ENCODE measurements at regions not wholly inside any gene's neighbourhood (a gene's known extent, or its start where the extent isn't known, plus 50 kb on each side); places are given as distances from the start of the nearest gene placed in this dataset.

DNA sequence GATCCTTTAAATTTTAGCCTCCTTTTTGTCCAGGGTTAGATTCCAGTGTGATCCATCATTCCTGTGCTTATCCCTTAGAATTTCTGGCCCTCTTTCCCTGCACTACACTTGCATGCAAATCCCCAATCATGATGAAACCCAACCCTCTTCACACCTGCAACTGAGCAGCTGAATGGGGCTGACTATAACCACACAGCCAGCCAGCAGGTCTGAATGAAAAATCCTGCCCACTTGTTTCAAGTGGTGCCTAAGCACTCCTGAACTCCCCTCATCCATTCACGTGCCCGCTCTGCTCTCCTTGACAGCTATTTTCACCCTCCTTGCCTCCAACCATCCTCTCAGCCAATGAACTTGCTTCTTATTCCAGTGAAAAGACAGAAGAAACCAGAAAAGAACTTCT, 80.5 kb upstream of the AFF3 start:
- no peak for DNase-seq (ENCODE audit: low spot score)

DNA sequence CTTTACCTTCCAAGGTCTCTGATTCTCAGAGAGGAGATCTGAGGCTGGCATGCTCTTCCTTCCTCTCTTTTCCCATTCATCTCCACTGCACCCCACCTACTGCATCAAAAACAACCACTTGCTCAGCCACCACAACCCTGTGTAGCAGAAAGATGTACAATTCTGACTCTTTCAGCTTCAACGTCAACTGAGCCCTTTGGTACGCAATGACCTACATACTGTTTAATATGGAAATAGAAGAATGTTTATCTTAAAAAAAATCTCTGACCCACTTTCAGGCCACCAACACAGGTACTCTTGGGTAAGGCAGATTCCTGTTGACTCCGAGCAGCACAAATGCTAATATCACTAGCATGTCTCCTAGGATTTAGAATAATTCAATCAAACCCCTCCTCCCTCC, 76.2 kb upstream of the AFF3 start:
- no peak for DNase-seq (ENCODE audit: low spot score)

DNA sequence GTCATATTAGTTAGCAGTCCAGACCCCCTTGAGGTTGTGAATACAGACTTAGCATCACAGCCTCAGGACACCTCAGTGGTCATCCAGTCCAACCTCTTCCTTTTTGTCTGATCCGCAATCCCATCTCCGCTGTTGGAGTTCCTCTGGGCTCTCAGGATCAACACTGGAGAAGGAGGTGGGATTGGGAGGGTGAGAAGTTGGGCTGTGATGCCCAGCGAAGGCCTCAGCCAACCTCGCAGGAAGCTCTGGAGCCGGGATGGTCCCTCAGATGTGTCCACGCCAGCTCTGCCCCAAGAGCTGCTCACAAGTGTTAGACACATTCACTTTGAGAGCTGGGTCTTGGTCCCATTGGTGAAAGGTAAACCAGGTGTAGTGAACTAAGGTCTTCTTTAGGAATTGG, 74.9 kb upstream of the AFF3 start:
- DNase-seq (ENCODE audit: low spot score): no peak

DNA sequence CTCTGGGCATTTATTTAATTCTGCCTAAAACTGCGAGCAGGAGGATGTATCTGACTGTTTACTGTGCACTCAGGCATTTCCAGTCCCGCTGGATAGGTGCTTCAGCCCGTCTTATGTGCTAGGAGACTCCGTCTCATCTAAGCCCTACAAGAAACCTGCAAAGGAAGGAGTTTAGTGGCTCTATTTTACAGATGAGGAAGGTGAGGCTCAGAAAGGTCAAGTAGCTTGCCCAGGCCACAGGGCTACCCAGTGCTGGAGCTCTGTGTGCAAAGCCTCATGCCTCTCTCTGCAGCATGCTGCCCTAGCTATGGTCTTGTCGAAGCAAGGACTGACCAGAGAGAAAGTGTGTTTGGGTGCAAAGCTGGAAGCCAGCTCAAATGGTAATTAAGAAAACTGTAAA, 73.6 kb upstream of the AFF3 start:
- DNase-seq (ENCODE audit: low spot score): no peak

DNA sequence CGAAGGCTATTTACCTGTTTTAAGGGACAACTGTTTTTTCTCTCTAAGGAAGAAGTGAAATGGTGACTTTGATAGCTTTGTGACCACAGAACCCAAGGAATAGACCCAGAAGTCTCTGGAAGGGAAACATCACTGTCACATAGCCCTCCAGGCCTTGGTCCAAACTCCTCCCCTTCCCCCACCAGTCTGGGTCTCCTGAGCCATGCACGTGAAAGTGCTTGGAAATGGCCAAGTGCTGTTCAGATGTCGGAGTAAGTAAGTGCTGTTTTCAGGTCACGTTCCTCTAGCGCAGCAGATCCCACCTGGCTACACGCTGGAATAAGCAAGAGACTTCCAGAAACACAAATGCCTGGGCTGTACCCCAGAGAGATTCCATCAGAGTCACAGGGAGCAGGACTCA, 73.0 kb upstream of the AFF3 start:
- DNase-seq (ENCODE audit: low spot score): no peak

DNA sequence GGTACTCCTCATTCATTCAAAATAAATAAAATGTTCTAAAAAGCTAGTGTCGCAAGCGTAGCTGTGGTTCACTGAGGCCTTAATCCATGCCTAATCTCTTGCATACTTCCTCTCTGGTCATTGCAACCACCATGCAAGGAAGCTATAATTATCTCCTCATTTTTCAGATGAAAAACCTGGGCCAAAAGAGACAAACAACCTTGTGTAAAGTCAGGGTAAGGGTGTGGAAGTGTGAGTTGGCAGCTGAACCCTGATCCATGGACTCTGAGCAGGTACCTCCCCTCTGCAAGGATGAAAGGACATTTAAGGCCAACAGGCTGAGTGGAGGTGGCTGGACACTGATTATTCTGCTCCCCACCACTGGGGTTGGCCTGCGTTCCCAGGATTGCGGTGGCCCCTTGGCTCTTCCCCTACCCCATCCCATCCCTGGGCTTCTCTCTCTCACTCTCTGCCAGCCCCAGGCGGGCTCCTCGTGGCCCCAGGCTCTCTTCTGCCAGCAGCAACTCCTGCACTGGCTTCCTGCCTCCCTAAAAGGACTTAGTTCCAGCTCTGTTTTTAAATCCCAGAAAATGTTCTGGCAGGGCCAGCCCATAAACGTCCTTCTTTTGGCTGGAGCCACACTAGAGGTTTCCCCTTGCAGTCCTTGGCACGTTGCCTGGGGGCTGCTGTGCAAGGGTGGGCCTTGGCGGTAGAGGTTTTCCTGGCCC, 72.0 kb upstream of the AFF3 start:
- DNase-seq (ENCODE audit: low spot score): peak; percentile 15

DNA sequence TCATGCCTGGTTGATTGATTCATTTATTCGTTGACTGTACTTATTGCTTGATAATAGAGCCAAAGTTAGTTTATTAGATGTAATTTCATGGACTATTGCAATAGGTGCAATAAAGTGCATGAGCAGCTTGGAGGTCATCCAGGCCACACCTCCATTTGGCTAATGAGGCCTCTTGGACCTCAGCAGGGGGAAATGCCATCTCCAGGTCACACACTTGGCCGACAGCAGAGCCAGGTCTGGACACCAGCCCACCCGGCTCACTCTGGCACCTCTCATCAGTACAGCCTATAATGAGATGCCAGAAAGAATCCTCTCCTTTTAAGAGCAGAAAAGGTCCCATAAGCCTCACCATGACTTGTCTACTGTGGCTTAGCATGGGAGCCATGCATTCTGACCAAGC, 71.2 kb upstream of the AFF3 start:
- DNase-seq (ENCODE audit: low spot score): no peak

DNA sequence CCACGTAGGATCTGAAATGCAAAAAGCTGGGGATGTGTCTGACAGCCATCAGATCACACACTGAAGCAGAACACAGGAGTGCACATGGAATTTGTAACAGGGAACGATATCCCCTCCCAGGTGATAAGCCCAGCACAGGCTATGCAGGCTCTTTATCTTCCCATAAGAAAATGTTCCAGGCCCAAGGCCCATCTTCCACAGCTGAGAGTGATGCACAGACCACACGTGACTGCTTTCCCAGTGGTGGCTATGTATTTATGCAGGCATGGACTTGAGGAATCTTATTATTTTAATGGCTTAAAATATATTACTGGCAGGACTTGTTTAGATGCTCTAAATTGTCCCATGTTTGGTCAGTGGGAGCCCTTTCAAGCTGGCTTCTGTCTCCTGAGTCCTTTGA, 70.5 kb upstream of the AFF3 start:
- no peak for DNase-seq (ENCODE audit: low spot score)

DNA sequence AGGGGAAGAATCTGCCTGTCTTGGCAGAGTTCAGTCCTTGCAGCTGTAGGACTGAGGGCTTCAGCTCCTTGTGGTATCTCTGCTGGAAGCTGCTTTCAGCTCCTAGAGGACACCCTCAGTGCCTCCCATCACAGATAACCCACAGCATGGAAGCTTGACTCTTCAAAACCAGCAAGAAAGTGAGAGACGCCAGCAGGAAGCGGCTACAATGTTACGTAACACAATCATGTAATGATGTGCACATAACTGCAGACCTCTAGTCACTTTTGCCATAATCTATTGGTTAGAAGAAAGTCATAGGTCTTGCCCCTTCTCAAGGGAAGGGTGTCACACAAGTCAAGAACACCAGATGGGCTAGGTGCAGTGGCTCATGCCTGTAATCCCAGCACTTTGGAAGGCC, 69.1 kb upstream of the AFF3 start:
- DNase-seq (ENCODE audit: low spot score): no peak

DNA sequence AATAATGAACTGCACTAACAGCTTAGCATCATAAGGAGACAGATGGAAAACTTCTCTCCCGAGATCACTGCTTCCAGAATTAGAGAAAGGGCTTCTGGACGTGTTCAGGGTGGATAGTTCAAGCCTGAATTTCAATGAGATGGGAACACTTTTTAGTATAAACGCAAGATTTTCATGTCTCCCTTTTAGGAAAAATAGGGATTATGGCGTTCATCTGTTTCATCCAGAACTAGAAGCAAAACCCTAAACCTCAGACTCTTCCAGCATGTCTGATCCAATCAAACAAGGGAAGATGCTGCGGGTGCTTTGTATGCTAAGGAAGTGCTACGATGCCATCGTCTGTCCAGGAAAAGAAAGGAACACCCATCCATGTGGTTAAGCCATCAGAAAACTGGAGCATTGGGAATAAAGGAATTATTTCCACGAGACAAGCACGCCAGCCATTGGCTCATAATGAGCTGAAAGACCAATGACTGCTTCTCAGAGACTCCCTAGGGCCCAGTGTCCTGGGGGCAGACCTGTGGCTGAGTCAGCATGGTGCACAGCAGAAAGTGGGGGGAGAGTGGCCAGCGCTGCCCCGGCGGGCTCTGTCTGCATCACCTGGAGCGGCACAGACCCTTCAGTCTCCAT, 65.9 kb upstream of the AFF3 start:
- peak; percentile 5 for DNase-seq (ENCODE audit: low spot score)

DNA sequence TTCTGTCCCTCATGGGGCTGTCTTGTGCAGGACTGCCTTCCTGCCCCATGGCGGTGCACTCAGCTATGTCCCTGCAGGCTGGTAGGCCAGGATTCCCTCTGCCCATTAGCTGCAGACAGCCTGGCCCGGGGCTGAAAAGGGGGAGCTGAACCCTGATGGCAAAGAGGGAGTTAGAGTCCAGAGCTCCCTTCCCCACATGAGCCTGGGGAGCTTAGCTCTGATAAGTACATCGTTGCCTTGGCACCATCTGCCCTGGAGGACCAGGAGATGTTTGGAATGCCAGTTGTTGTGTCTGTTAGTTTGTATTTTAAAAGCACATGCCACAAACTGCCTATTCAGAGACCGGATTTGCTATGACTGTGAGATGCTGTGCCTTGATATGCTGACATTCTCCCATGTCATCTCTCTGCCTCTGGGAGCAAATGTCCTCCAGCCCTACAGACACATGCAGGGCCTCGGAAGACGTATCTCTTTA, 65.1 kb upstream of the AFF3 start:
- DNase-seq (ENCODE audit: low spot score): no peak

DNA sequence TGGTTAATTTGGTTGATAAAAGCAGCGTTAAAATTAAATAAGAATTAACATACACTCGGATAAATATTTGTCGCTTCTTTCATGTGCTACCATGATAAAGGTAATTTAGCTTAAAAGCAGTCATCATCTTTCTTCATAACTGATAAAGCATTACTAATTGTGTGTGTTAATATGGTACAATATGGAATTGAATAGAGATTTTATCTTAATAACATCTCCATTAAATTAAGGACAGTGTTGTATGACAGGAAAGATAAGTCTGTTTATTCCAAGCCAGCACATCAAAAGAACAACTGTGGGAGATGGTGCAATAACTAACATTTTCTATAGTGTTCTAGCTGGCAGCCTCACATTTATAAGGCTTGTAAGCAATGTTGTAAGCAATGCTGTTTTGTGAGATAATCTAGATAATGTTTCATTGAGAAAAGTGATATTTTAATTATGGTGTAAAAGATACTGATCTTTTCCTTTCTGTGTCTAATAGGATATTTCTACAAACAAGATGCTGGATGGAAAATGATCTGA, 64.4 kb upstream of the AFF3 start:
- DNase-seq (ENCODE audit: low spot score): no peak

DNA sequence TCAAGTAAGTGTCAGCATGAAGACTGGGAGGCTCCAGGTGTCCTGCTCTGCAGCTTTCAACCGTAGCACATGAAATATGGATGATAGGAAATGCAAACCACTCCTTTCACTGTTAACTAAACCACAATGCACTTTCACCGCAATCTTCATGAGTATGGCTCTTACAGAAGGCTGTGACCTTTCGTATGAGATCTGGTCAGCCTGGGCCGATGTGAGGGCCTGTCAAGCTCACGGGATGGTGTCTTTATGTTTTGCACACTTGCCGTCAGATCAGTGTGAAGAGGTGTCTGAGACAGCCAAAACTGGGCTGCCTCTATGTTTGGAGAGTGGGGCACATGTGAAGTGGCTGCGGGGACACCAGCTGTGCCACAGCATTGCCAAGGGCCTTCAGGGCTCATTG, 62.8 kb upstream of the AFF3 start:
- no peak for DNase-seq (ENCODE audit: low spot score)

DNA sequence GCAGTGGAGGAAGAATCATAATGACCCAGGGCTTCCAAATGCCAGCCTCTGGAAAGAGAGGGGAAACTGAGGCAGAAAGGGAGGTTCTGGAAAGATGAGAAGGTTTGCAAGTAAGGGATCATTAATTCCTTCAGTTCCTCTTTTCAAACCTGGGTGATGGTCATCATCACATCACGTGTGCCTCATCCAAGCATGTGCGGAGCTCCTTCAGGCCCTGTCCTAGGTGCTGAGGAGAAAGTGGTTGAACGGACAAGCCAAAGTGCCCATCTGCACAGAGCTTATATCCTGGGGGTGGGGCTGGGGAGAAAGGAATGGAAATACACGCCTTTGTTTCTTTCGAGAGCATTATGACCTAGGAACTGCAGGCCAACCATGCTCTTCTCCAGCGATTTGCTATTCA, 60.2 kb upstream of the AFF3 start:
- no peak for DNase-seq (ENCODE audit: low spot score)

DNA sequence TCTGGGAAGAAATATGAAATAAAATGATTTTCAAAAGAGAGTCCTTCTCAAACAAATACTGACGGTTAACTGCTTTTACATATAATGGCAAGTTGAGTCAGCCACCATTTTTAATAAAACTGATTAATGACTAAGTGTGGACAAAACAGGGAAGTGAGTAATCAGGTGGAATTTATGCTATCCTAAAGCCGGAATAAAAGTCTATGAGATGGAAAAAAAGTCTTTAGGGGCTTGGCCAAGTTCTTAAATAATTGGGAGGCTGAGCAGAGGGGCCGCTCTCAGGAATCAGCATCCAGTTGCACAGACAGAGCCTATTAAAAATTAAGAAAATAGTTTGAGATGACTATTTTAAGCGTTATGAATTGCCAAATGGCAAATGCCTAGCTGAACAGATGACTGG, 58.6 kb upstream of the AFF3 start:
- no peak for DNase-seq (ENCODE audit: low spot score)

DNA sequence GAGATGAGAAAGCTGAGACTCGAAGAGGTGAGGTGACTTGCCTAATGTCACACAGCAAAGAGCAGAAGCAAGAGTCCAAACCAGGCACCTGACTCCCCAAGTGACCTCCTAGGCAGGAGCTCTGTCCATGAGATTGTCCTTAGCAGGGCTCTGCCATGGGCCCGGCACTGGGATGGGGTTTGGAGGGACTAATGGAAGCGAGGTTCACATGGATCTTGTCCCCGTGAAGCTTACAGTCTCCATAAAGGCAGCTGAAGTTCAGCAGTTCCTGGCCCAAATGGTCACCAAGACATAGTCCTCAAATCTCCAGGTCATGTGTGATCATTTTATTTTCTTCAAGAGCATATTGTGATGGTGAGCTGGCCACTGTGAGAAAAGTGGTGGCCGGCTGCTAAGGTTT, 57.0 kb upstream of the AFF3 start:
- no peak for DNase-seq (ENCODE audit: low spot score)

DNA sequence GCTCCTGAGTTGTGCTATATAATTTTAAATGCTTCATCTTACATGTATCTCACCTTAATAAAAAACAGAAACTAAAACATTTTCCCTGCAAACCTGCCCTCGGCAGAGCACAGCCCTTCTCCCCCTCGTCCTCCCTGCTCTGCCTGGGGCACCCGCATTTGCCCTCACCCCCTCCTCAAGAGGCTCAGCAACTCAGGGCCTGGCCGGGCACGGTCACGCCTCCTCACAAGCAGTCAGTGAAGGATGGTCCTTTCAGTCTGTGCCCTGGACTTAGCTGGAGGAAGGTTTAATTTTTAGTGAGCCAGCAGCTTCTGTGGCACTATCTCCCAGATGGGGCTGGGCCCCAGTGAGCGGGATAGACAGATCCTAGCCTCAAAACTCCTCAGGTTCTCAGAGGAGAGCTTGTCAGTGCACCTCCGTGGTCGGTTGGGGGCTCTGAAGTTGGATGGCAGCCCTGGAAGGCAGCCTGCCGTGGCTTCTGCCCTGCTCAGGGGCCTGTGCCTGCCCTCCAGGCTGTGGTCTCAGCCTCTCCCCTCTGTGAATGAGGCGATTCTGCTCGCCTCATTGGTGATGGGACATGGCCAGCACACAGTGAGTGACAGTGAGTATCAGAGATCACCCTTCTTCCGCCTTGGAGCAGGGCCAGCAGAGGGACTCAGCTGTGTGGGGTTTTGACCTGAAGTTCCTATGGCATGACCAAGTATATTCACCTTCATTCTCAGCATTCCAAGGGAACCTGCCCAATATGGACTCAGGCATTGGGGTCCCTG, 56.3 kb upstream of the AFF3 start:
- DNase-seq (ENCODE audit: low spot score): no peak

DNA sequence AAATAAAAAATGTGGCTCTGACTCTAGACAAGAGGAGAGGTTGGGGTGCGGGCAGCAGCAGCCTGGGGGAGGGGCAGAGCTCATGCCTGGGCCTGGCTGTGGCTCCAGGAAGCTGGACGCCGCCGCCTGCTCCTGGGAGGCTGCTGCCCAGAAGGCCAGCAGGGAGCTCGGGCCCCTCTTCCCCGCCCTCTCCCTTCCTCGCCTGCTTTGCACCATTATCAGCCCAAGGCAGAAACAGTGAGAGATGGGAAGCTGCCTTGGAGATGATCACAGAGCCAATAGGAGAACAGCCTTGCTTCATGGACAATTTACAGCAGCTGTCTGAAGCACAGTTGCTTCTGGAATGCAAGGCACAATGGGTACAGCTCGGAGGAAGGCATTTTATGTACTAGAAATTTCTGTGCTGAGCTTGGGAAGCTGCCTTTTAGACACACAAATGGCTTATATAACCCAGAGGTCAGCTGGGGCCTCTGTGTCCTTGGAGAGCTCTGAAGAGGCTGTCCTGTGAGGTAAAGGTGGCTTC, 55.3 kb upstream of the AFF3 start:
- DNase-seq (ENCODE audit: low spot score): peak; percentile 41

DNA sequence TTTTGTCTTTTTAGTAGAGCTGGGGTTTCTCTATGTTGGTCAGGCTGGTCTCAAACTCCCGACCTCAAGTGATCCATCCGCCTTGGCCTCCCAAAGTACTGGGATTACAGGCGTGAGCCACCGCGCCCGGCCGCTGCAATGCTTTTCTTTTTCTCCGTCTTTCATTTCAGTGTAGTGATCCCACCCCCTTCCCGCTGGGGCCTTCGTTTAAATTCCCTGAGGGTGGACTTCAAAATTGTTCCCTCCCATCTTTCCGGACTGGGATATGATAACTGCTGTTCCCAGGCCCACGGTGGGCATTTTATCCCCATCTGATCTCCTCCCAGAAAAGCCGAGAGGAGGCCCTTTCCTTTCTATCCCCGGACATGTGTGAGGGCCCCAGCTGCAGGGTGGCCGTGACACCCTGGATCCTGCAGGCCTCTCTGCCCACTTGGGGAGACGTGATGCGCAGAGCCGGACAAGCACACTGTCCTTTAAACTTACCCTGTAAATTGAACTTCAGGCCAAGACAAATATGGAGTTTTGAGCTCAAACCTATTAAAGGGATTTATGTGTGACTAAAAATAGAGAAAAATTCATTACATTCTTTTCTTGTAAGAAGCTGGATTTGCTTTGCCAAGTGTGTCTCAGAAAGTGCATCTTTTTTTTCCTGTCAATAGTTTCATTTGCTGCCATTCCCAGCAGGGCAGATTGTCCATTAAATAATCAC, 54.5 kb upstream of the AFF3 start:
- DNase-seq (ENCODE audit: low spot score): no peak

DNA sequence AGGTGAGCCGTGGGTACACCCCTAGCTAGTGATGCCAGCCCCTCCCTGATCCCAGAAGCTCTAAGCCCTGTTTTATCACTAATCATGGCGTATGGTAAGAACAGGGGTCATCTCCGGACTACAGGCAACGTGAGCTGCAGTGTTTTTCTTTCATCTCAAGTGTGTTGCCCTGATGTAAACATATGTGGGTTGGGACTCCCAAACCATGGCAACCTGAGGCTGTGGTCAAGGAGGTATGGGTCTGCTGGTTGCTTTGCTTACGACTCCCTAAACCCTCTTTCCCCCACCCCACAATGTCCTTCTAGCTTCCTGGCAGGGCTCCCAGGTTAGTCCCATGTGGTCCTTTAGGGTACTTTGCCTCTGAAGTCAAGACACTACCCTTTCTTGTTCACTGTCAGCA, 53.6 kb upstream of the AFF3 start:
- DNase-seq (ENCODE audit: low spot score): no peak

DNA sequence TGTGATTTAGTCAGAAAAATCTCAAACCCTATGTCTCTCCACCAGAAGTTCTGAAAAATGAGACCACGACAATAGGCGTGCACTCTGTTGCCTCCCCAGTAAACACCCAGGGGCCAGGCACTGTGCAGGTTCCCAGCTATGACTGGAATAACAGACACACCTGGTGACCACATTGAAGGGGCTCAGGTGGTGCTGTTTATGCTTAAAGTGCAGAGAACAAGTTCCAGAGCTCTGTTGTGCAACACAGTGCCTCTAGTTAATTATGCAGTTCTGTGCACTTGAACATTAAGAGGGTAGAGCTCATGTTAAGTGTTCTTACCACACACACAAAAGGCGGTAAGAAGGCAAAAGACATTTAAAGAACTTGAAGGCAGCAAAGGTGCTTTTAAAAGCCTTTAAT, 52.6 kb upstream of the AFF3 start:
- DNase-seq (ENCODE audit: low spot score): no peak

DNA sequence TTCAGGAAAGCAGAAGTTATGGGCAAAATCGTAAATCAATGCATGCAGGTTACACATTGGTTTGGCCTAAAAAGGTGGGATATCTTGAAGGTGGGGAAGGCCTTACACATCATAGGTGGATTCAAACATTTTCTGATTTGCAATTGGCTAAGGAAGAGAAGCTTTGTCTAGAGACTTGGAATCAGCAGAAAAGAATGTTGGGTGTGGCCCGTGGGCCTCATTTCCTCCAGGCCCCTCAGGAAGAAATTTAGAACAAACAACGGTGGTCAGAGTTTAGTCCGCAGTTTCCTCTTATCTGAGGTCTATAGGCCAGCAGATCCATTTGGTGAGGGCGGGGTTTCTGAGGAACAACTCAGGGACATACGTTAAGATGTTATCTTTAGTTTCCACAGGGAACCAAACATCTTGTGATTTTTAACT, 50.9 kb upstream of the AFF3 start:
- DNase-seq (ENCODE audit: low spot score): no peak
